Nephron progenitor cell (in vitro differentiated cells): ENCODE measurements at regions not wholly inside any gene's neighbourhood (a gene's known extent, or its start where the extent isn't known, plus 50 kb on each side); places are given as distances from the start of the nearest gene placed in this dataset.

Source experiments
- DNase-seq: peaks from one replicate; pipeline ENCODE4 v3.0.0; 2021
- H3K27ac Mint-ChIP-seq: 2 replicates; pipeline ENCODE4 v1.8.0; 2021; ENCODE audit warnings: mild to moderate bottlenecking, moderate library complexity, mixed read lengths
- H3K27me3 Mint-ChIP-seq: 2 replicates; pipeline ENCODE4 v1.8.0; 2021; ENCODE audit warnings: mild to moderate bottlenecking, low read depth, mixed read lengths; ENCODE audit not compliant: poor library complexity
- H3K36me3 Mint-ChIP-seq: 2 replicates; pipeline ENCODE4 v1.8.0; 2021; ENCODE audit warnings: low read depth, mixed read lengths
- H3K4me1 Mint-ChIP-seq: 2 replicates; pipeline ENCODE4 v1.8.0; 2021; ENCODE audit warnings: mixed read lengths
- H3K4me3 Mint-ChIP-seq: 2 replicates; pipeline ENCODE4 v1.8.0; 2021; ENCODE audit warnings: mild to moderate bottlenecking, moderate library complexity, mixed read lengths
- H3K9me3 Mint-ChIP-seq: 2 replicates; pipeline ENCODE4 v1.8.0; 2021; ENCODE audit warnings: mild to moderate bottlenecking, moderate library complexity, mixed read lengths
- CTCF ChIP-seq: fragments of 200-600 bp; sonication (generic); IDR thresholded peaks from 2 replicates; pipeline ENCODE4 v1.5.0; 2021; ENCODE audit warnings: antibody characterized with exemption

DNA sequence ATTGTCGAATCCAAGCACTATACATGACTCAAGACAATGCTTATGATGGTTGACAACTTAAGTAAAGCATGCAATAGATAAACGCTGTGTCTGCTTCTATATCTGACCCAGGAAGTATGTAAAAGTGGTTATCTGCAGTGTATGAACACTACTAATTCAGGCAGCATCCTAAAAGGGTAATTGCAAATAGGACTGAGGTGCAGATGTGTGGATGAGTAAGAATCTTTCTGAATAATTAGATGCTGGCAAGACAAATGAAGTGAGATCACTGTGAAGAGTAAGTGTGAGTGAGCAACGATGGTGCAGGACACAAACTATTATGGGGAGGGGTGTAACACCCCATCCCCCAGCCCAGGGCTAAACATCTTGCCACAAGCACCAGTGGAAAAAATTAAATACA is 195.7 kb upstream of the CHRNA7 start:
- no peak for DNase-seq
- H3K27me3 Mint-ChIP-seq, result no peaks in the 10 kb centered on the region

DNA sequence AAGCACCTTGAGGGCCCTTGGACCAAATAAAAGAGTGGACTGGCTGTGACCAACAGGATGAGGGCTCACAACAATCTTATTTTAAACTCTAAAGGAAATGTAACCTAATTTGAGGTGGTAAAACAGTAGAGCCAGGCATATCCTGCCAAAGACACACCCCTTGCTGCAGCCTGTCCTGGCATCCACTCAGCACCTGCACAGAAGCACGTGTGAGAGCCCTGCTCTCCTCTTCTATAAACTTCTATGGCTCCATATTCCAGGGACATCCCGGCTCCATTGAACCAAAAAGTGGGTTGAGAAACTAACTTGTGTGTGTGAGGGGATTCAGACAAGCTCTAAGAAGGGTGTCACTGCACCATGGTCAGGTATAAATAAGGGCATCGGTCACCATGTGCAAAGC is 190.9 kb upstream of the CHRNA7 start:
- no peaks in the 10 kb centered on the region for H3K36me3 Mint-ChIP-seq
- H3K4me3 Mint-ChIP-seq, result no peak overlapping the region
- no peaks in the 10 kb centered on the region for H3K27me3 Mint-ChIP-seq
- DNase-seq, result no peak
- no peaks in the 10 kb centered on the region for H3K9me3 Mint-ChIP-seq
- H3K27ac Mint-ChIP-seq, result no peak overlapping the region
- no peak for TF ChIP-seq CTCF
- H3K4me1 Mint-ChIP-seq, result peaks cover 15% of the 10 kb centered on the region

More for the DNA sequence above, 195.7 kb upstream of the CHRNA7 start:
- Mint-ChIP-seq H3K27ac (no peak overlapping the region), H3K9me3 (peaks cover 28% of the 10 kb centered on the region), H3K4me3 (no peak overlapping the region), H3K36me3 (peaks cover 10% of the 10 kb centered on the region), H3K4me1 (no peaks in the 10 kb centered on the region)
- TF ChIP-seq CTCF, result no peak

GRCh38 chr15:31840849-31841476 is 189.4 kb upstream of the CHRNA7 start:
- Mint-ChIP-seq H3K27me3 (no peaks in the 10 kb centered on the region), H3K4me3 (no peak overlapping the region), H3K4me1 (peaks cover 15% of the 10 kb centered on the region), H3K36me3 (no peaks in the 10 kb centered on the region), H3K27ac (no peak overlapping the region), H3K9me3 (no peaks in the 10 kb centered on the region)
- no peak for DNase-seq
- no peak for TF ChIP-seq CTCF

DNA sequence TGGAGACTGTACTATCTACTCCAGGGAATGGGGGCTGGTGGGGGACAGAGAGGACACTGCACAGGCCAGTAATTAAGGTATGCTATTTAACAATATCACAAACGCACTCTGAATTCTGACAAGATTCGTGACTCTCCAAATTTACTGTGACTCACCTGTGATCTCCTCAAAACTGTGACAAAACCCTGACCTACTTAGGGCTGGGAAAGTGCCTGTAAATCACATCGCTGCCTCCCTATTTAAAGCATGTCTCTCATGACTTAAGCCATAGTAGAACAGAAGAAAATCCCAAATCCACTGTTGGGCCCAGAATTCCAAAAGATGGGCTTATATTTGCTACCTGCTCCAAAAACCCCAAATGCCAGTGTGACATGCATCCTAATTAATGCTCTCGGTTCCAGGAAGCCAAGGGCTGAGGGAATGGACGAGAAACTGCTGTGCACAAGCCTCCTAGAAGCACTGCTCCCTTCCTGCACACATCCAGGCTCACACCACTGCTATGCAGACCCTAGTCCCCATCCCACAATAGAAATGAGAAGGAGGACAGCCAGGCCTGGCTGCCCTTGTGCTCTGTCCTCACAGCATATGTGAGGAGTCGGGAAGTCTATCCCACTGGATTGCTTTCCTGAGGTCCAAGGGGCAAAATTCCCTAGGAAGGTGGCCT is 187.7 kb upstream of the CHRNA7 start:
- peaks cover 2% of the 10 kb centered on the region for H3K27me3 Mint-ChIP-seq
- H3K27ac Mint-ChIP-seq, result no peak overlapping the region
- H3K4me3 Mint-ChIP-seq, result no peak overlapping the region
- H3K9me3 Mint-ChIP-seq, result peaks cover 7% of the 10 kb centered on the region
- no peak for DNase-seq
- TF ChIP-seq CTCF, result no peak
- H3K4me1 Mint-ChIP-seq, result peaks cover 15% of the 10 kb centered on the region
- no peaks in the 10 kb centered on the region for H3K36me3 Mint-ChIP-seq

DNA sequence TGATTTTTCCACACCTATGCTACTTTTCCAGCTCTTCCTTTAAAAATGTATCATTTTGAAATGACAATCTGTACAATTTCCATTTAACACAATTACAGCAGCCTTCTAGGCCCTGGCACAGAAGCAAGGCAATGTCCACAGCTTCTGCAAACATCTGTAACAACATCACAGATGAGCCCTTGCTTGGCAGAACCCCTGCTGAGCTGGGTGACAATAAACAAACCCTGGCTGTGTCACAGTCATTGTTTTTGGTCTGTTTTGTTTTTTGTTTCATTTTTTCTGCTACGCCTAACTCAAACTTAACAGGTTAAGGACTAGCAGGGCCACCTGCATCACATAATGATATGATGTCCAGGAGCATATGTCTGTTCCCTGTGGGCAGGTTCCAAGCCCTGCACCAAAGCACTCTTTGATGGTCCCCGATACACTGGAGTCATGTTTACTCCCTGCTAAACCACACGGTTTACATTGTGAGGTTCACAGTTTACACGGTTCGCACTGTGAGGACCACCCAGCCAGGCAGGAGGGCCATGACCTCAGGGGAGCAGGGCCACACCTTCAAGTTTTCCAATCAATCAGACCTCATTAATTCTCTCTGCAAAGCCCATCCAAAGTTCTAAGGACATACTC is 186.8 kb upstream of the CHRNA7 start:
- Mint-ChIP-seq H3K4me1 (peaks cover 15% of the 10 kb centered on the region), H3K27me3 (peaks cover 5% of the 10 kb centered on the region), H3K36me3 (no peaks in the 10 kb centered on the region), H3K9me3 (peaks cover 11% of the 10 kb centered on the region), H3K4me3 (no peak overlapping the region), H3K27ac (peak overlapping the region; percentile 70)
- no peak for TF ChIP-seq CTCF
- no peak for DNase-seq
